IMR-90 (cell line): ENCODE measurements at regions not wholly inside any gene's neighbourhood (a gene's known extent, or its start where the extent isn't known, plus 50 kb on each side); places are given as distances from the start of the nearest gene placed in this dataset.

ENCODE experiments used
- CTCF ChIP-seq: conservative IDR thresholded peaks from 2 replicates; pipeline ENCODE4 v1.5.1; 2012; ENCODE audit warnings: mild to moderate bottlenecking, low read depth, low read length, improper control_type of control experiment
- SMC3 ChIP-seq: fragments of 150-350 bp; IDR thresholded peaks from 2 replicates; pipeline ENCODE4 v1.6.1; 2016; ENCODE audit warnings: low read depth, mild to moderate bottlenecking, antibody characterized with exemption, low read length, moderate library complexity

- TF ChIP-seq CTCF (no peak), SMC3 (no peak)
Observed at GRCh38 chr6:71727632-71728294, 158.6 kb upstream of the RIMS1 start.
